Ishikawa (cell line): ENCODE measurements at regions not wholly inside any gene's neighbourhood (a gene's known extent, or its start where the extent isn't known, plus 50 kb on each side); places are given as distances from the start of the nearest gene placed in this dataset.

Experiments
- CEBPB ChIP-seq: IDR thresholded peaks from 2 replicates; pipeline ENCODE4 v1.6.1; 2012
- CREB1 ChIP-seq: IDR thresholded peaks from 2 replicates; pipeline ENCODE4 v1.6.1; 2012; ENCODE audit warnings: low read depth
- EGR1 ChIP-seq: IDR thresholded peaks from 2 replicates; pipeline ENCODE4 v1.6.1; 2012
- EP300 ChIP-seq: IDR thresholded peaks from 2 replicates; pipeline ENCODE4 v1.6.1; 2012; ENCODE audit warnings: borderline replicate concordance
- FOXM1 ChIP-seq: IDR thresholded peaks from 2 replicates; pipeline ENCODE4 v1.6.1; 2012; ENCODE audit warnings: low read depth, borderline replicate concordance
- MAX ChIP-seq: IDR thresholded peaks from 2 replicates; pipeline ENCODE4 v1.6.1; 2012
- NFIC ChIP-seq: IDR thresholded peaks from 2 replicates; pipeline ENCODE4 v1.6.1; 2012
- RAD21 ChIP-seq: IDR thresholded peaks from 2 replicates; pipeline ENCODE4 v1.6.1; 2012; ENCODE audit warnings: low read depth
- REST ChIP-seq: IDR thresholded peaks from 2 replicates; pipeline ENCODE4 v1.6.1; 2012; ENCODE audit warnings: low read depth, mild to moderate bottlenecking
- TAF1 ChIP-seq: IDR thresholded peaks from 2 replicates; pipeline ENCODE4 v1.6.1; 2012; ENCODE audit warnings: low read depth, mild to moderate bottlenecking
- TCF12 ChIP-seq: IDR thresholded peaks from 2 replicates; pipeline ENCODE4 v1.6.1; 2012; ENCODE audit warnings: low read depth
- TEAD4 ChIP-seq: IDR thresholded peaks from 2 replicates; pipeline ENCODE4 v1.6.1; 2012
- USF1 ChIP-seq: IDR thresholded peaks from 2 replicates; pipeline ENCODE4 v1.6.1; 2012
- YY1 ChIP-seq: IDR thresholded peaks from 2 replicates; pipeline ENCODE4 v1.6.1; 2012; ENCODE audit warnings: low read depth
- ZBTB7A ChIP-seq: IDR thresholded peaks from 2 replicates; pipeline ENCODE4 v1.6.1; 2012; ENCODE audit warnings: low read depth

- no peak for TF ChIP-seq TCF12
- no peak for TF ChIP-seq EGR1
- TF ChIP-seq REST, result no peak
These were observed 480.2 kb downstream of the PLK2 start for GRCh38 chr5:57979671-57980070.

- no peak for TF ChIP-seq FOXM1
- TF ChIP-seq TAF1, result no peak
- TF ChIP-seq CEBPB, result no peak
- TF ChIP-seq MAX, result no peak
- no peak for TF ChIP-seq EGR1
- no peak for TF ChIP-seq CREB1
- no peak for TF ChIP-seq TEAD4
- TF ChIP-seq TCF12, result no peak
- TF ChIP-seq USF1, result no peak
- TF ChIP-seq NFIC, result no peak
- TF ChIP-seq EP300, result no peak
These were observed 483.4 kb downstream of the PLK2 start for GRCh38 chr5:57976506-57976905.

GRCh38 chr5:57960569-57960968 lies 478.0 kb upstream of the ACTBL2 start:
- TF ChIP-seq TEAD4 (no peak), YY1 (no peak), CREB1 (no peak), CEBPB (no peak)

GRCh38 chr5:57956636-57957035 lies 474.0 kb upstream of the ACTBL2 start:
- TF ChIP-seq RAD21, result no peak
- no peak for TF ChIP-seq EP300
- TF ChIP-seq EGR1, result no peak
- no peak for TF ChIP-seq USF1
- TF ChIP-seq TAF1, result no peak
- TF ChIP-seq REST, result no peak
- TF ChIP-seq FOXM1, result no peak
- TF ChIP-seq YY1, result no peak
- no peak for TF ChIP-seq MAX
- no peak for TF ChIP-seq TEAD4
- TF ChIP-seq CEBPB, result no peak
- TF ChIP-seq ZBTB7A, result no peak
- no peak for TF ChIP-seq CREB1
- TF ChIP-seq NFIC, result no peak
- no peak for TF ChIP-seq TCF12

GRCh38 chr5:57955511-57955910 lies 472.9 kb upstream of the ACTBL2 start:
- no peak for TF ChIP-seq CREB1
- no peak for TF ChIP-seq CEBPB
- no peak for TF ChIP-seq ZBTB7A
- TF ChIP-seq TAF1, result no peak
- no peak for TF ChIP-seq RAD21
- no peak for TF ChIP-seq EGR1
- TF ChIP-seq NFIC, result no peak
- no peak for TF ChIP-seq FOXM1
- no peak for TF ChIP-seq REST
- no peak for TF ChIP-seq EP300
- no peak for TF ChIP-seq TEAD4
- TF ChIP-seq YY1, result no peak
